ENCODE measurements at regions not wholly inside any gene's neighbourhood (a gene's known extent, or its start where the extent isn't known, plus 50 kb on each side); places are given as distances from the start of the nearest gene placed in this dataset.

GRCh38 chr1:13976485-13976884 is 276.5 kb downstream of the PRDM2 start:
- peak in 1 of 2 experiments; percentile 16 for DNase-seq

- DNase-seq: no peak
Measured at GRCh38 chr1:13981142-13981541, 281.2 kb downstream of the PRDM2 start.

DNA sequence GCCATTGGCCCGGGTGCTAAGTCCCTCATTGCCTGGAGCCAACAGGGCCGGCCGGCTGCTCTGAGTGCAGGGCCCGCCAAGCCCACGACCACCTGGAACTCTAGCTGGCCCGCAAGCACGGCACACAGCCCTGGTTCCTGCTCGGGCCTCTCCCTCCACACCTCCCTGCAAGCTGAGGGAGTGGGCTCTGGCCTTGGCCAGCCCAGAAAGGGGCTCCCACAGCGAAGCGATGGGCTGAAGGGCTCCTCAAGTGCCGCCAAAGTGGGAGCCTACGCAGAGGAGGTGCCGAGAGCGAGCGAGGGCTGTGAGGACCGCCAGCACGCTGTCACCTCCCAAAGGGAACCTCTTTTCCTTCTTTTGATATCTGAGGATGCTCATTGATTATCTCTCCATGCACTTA is 283.4 kb downstream of the PRDM2 start:
- no peak for DNase-seq

DNA sequence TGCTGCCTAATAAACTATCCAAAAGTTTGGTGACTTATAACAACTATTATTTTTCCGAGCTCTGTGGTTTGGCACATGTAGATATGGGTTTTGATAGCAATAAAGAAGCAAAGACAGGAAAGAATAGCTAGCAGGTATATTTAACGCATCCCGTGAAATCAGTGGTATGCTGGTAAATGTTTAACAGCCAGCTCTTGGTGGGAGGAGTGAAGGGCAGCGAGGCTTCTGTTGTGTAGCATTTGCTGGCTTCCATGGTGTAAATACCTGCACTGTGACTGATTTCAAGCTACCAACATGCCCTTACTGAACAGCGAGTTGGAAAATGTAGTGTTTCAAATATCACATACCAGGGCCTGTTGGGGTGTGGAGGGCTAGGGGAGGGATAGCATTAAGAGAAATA is 291.0 kb downstream of the PRDM2 start:
- DNase-seq: no peak

GRCh38 chr1:13992489-13993285 is 292.7 kb downstream of the PRDM2 start:
- DNase-seq: no peak

DNA sequence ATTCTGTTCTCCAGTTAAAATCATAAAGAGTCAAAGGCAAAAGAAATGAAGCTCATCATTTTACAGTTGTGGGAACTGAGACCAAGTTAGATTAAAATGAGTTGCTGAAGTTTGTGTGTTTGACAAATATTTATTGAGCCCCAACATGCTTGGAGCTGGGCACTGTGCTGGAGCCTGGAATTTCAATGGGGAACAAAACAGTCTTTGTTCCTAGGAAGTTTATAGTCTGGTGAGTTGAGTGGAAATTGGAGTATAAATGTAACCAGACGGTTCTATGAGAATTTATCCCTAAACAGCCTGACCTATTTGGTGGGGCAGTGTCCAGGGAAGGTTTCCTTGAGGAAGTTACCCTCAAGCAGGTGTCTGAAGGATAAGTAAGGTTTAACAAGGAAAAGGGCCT is 294.4 kb downstream of the PRDM2 start:
- DNase-seq: no peak

GRCh38 chr1:13996334-13996733 is 296.3 kb downstream of the PRDM2 start:
- peak in 1 of 2 experiments; percentile 15 for DNase-seq

DNA sequence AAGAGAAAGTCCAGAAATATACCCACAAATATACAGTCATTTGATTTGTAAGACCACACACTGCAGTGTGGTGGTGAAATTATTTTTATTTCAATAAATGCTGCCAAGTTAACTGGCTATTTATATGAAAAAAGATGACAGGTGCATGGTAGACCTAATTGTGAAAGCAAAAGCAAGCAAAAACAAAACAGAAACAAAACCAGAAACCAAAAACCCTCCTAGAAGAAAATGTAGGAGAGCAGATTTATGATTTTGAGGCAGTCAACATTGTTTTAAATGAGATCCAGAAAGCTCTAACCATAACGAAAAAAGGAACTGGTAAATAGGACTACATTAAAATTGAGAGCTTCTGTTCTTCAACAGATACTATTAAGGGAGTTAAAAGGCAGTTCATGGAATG is 303.6 kb downstream of the PRDM2 start:
- DNase-seq: no peak

DNA sequence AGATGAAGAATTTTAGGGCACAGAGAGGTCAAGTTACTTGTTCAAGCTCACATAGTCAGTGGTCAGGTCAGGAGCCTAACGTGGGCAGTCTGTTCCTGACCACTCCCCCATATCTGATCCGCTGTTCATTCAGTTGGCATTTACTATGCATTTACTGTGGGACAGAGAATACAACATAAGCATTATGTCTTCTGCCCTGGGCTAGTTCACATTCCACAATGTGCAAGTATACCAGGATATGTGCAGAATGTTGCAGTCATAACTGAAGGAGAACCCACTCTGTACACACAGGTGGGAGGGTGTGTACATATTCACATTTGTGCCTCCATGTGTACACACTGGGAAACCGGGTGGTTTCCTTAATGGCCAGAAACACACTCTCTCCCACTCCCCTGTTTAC is 309.6 kb downstream of the PRDM2 start:
- DNase-seq: no peak

DNA sequence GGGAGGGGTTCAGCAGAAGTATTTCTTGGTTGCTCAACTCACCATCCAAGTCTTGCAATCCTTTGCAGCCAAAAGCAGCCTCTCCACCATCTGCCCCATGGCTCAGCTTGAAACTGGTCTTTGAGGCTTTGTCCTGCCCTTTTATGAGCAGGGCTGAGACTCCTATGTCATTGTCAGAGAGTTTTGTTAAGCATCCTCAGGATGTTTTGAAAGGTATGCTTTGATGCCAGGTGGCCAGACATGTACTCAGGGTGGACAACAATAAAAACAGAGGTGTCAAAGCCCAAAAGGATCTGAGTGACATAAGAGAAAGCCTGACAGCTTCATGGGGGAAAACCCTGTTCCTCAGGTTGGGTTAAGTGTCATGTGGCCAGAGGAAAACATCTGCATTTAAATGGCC is 310.5 kb downstream of the PRDM2 start:
- no peak for DNase-seq

- DNase-seq: no peak
Measured at GRCh38 chr1:14011132-14011531, 311.1 kb downstream of the PRDM2 start.

DNA sequence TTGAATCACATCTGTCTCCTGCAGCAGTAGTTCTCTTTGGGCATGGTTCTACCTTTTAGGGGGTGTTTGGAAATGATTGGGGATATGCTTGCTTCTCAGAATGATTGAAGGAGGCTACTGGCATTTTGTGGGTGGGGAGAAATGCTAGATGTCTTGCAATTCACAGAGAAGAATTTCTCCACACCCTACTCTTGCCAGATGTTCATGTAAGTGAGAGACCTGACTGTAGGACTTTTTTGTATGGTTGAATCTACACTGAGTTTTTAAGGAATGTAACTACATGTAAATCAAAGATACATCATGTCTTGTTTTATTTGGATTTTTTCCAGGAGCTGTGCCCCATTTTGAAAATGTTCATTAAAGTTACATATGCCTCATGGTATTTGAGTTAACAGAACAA is 311.9 kb downstream of the PRDM2 start:
- no peak for DNase-seq

GRCh38 chr1:14014929-14015328 is 314.9 kb downstream of the PRDM2 start:
- DNase-seq: no peak

DNA sequence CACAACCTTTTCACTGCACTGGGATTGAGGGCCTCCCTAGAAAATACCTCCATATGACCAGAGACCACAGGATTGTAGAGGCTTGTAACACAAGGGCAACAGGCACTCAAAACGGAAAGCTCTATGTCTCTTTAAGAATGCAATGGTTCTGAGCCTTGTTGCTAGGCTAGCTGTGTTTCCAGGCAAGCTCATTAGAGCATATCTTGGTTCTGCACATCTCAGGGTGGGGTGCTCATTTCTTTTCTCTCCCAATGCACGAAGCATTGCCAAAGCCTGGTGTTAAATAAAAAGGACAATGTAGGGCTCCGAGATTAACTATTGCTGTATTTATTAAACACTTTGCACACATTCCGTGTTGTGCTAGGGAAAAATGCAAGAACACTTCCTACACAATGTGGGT is 315.9 kb downstream of the PRDM2 start:
- no peak for DNase-seq

GRCh38 chr1:14017531-14017961 is 317.6 kb downstream of the PRDM2 start:
- peak in 1 of 2 experiments; percentile 1 for DNase-seq

GRCh38 chr1:14019461-14019860 is 319.5 kb downstream of the PRDM2 start:
- no peak for DNase-seq

DNA sequence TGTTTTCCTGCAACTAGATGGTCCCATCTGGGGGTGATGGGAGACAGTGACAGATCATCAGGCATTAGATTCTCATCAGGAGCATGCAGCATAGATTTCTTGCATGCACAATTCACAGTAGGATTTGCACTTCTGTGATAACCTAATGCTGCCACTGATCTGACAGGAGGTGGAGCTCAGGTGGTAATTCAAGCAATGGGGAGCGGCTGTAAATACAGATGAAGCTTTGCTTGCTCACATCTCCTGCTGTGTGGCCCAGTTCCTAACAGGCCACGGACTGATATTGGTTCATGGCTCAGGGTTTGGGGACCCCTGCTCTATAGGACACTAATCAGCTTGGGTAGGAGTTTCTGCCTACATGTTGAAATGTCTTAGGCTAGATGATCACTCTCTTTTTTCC is 320.0 kb downstream of the PRDM2 start:
- no peak for DNase-seq

GRCh38 chr1:14027099-14027498 is 327.1 kb downstream of the PRDM2 start:
- DNase-seq: peak; percentile 52 to 65

- DNase-seq: no peak
Measured at GRCh38 chr1:14031461-14031860, 331.5 kb downstream of the PRDM2 start.

- no peak for DNase-seq
Measured at GRCh38 chr1:14034506-14034905, 334.5 kb downstream of the PRDM2 start.

DNA sequence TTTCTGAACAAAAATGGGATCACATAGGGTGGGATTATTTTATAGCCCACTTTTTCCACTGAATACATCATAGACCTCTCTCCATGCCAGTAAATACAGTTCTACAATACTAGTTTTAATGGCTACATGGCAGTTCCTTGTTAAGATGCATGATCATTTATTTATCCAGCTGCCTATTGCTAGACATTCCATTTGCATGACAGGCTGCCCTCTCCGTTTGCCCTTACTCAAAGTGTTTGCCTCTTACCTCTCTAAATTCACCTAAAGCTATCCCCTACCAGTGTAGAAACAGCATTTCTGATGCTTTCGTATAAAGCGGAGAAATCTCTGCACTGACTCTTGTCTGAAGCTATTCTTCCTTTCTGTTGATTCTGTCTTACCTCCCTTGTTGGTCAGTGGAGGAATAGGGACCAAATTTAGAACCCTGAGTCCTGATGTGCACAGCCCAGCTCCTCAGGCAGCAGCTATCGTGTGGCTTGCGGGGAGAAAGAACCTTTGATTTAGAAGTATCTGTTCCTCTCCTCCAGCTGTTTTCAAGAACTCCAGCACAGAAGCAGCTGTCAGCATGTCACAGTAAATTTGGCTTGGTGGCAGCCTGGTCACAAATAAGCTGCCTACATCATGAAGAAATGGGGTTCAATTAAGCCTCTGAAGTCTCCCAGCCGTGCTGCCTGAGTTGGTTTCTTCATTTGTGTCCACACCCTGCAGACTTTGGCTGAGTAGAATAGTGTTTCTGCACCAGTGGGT is 337.3 kb downstream of the PRDM2 start:
- no peak for DNase-seq

- no peak for DNase-seq
Measured at GRCh38 chr1:14039582-14040430, 339.8 kb downstream of the PRDM2 start.

GRCh38 chr1:14049965-14050364 is 350.0 kb downstream of the PRDM2 start:
- no peak for DNase-seq

Data from NCI-H524 (cell line).